Superior temporal gyrus (tissue), 1 donor: ENCODE measurements at regions not wholly inside any gene's neighbourhood (a gene's known extent, or its start where the extent isn't known, plus 50 kb on each side); places are given as distances from the start of the nearest gene placed in this dataset.
A peak's percentile ranks its signal among the peaks of the same experiment; 100 is the strongest.

Source experiments
- DNase-seq: peaks from one replicate; pipeline ENCODE4 v3.0.0-alpha.2; 2016; ENCODE audit errors: extremely low spot score

DNA sequence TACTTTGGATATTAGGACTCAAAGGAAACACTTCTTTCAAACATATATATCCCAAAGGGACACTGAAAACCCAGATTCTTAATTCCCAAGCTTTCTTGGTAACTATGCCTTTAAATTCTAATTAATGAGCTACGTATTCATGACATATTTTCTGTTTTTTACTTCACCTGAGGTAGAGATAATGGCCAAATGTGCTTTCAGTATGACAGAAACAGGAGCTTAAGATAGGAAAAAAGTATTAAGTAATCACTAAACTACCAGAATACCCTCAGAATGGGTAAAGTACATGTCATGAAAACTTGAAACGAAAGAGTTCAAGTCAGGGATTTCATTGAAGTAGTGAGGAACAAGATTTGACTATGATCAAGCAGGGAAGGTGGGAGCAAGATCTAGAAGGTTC is 478.5 kb downstream of the AGTPBP1 start:
- DNase-seq = no peak

- DNase-seq = no peak
These were observed 479.4 kb downstream of the AGTPBP1 start for GRCh38 chr9:85262333-85262732.

DNA sequence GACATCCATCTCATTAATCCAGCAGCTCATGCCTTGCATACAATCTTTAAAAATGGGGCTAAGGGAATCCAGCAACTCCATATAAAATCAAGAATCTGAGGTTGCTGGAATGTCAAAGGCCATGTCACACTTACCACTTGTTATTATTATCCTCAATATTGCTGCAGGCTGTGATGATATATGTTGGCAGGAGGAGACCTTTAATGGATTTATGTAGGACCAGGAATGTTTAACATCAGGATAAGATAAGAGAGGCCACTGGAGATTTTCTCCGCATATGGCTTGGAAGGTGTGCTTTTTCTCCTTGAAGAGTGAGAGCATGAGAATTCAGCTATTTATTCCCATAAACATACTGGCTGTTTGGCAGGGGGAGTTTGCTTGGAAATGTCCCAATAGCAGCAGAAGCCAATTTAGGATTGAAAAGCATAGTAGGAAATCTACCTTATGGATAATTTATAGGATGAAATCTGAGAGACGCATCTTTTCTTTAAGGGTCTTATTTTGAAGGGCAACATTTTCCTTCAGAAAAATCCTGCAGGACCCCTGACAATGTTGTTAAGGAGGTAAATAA is 481.4 kb downstream of the AGTPBP1 start:
- DNase-seq = no peak

- DNase-seq = peak; percentile 93
These were observed 482.9 kb downstream of the AGTPBP1 start for GRCh38 chr9:85258823-85259370.

GRCh38 chr9:85258236-85258635 is 483.5 kb downstream of the AGTPBP1 start:
- no peak for DNase-seq

DNA sequence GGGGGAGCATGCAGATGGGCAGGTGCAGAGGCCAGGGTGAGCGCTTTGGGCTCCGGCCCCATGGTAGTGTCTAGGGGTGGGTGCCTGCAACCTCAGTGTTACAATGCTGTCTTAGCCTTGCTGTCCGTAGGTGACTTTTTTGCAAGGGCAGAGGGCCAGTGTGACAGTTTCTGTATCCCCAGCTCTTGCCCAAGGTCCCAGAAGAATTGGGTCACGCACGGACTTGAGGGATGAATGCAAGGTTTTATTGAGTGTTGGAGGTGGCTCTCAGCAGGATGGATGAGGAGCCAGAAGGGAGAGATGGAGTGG is 492.5 kb downstream of the AGTPBP1 start:
- no peak for DNase-seq

DNA sequence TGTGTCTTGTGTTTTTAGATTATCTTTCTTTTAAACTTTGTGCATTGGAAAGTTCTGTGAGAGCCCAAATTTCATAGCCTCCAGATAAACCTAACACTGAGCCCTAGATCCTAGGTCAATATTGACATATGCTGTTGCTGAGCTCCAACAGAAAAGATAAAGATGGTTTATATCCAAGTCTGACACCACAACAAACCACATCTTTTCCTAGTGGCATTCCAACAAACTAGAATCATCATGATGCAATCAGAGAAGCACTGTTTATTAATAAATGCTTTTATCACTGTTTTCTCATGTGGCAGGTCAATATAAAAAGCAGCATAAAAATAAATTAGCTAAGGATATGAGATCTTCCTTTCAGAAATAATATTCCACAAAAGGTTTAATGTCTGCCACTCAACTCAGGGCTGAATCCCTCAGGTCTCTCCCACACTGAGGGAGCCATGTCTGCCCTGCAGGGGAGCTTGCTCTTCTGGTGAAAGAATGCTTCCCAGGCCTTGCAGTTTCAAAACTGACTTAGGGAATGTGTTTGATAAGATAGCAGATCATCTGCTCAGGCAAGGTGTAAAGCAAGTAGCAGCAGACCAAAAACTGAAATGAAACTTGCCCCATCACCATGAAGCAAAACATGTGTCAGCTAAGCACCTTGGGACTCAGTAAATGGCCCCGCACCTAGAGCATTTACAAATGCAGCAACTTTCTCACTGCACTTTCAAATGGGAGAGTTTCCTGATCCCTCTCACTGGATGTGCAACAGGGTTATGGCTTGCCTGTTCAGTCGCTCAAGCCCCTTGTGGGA is 493.0 kb downstream of the AGTPBP1 start:
- DNase-seq = no peak

DNA sequence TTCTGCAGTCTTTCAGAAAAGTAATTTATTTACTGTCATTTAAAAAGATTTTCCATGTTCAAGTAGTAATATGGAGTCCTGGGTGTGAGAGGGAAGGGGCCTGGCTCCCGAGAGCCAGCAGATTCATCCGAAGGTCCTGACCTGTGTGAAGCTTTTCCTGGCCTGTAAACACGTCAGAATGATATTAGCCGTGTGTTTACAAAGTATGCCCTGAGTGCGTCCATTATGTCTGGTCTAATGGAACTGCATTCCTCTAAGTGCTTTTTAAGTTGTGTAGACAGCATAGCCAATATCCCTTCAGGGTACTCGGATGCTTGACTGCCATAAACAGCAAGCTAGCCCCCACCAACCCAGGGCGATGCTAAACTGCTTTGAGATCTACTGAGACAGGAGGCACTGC is 495.2 kb downstream of the AGTPBP1 start:
- DNase-seq = no peak

DNA sequence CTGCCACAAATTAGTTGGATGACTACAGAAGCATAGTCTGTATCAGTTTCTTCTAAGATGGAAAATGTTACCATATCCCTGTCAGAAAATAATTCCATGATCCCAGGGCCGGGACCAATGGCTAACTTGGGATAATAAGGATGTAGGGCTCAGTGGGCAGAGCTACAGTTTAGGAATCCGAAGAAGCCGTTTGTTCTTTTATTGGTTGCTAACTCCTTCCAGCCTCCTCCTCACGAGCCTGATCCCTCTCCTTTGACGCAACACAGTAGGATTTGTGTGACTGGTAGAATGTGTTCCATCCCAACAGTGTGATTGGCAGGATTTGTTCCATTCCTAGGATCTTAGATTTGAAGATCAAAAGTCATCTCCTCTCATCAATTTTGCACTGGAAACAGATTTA is 496.9 kb downstream of the AGTPBP1 start:
- no peak for DNase-seq

- DNase-seq = no peak
These were observed 497.8 kb downstream of the AGTPBP1 start for GRCh38 chr9:85243977-85244376.

GRCh38 chr9:85237478-85237877 is 504.3 kb downstream of the AGTPBP1 start:
- DNase-seq = no peak

GRCh38 chr9:85230081-85230480 is 511.7 kb downstream of the AGTPBP1 start:
- DNase-seq = no peak

DNA sequence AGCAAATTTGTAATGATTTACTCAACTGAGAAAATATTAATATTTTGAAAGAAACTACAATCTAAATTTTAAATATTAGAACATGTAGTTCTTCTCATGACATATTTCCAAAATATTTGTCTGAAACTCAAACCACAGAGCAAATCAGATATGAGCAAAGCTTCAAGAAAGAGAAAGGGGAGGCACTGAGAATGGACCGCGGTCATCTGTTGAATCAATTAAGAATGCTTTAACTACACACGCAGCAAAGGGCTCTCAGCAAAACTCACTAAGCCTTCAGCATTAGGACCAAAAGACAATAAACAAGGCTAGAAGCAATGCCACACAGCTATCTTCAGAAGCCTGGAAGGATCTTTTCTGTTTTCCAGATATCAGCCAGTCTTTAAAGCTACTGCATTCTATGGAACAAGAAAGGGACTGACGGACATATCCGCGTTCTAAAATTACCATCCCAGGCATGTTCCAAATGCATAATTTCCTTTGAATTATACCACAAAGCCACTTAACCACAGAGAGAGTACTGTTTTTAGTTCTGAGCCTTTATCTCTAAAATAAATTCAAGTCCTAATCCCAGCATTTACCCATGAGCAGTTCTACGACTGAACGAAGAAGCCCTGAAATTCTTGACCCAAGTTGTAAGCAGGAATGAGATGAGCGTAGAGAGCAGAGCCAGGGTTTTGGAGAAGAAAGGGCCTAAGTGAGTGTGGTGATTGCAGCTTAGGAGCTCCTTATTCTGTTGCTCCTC is 513.5 kb downstream of the AGTPBP1 start:
- no peak for DNase-seq

DNA sequence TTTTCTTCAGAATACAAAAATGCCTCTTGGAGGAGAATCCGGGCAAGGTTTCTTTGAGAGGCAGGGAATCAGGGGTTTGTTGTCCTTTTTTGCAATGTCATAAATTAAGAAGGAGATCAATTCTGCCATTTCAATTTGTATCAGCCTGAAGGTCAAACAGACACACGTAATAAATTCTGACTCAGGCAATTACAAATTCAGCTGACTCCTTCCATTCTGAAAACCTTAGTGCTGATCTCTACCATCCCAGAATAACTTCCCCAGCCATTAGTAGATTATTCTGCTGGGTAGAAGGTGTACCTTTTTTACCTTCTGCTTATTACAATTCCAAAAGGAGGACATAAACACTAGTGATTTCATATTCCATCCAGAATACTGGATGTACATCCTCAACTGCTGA is 516.6 kb downstream of the AGTPBP1 start:
- DNase-seq = no peak

GRCh38 chr9:85224729-85225128 is 517.0 kb downstream of the AGTPBP1 start:
- no peak for DNase-seq

DNA sequence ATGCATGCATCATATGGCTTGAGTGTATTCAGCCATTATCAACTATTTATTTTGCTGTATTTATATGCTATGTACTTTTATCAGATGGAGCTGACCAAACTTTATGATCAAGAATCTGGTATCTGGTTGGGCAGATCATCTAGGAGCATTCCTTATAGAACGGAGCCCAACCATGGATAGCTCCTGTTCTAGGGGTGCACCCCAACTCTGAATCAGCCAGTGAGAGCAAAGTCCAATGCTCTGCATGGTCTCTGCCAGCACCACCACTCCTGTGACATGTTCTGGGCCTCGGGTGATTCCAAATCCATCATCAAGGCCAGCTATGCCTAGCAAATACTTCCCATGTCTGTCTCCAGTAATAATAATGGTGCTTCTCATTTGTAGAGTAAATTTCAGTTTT is 517.5 kb downstream of the AGTPBP1 start:
- DNase-seq = no peak

GRCh38 chr9:85223506-85224125 is 518.1 kb downstream of the AGTPBP1 start:
- no peak for DNase-seq

DNA sequence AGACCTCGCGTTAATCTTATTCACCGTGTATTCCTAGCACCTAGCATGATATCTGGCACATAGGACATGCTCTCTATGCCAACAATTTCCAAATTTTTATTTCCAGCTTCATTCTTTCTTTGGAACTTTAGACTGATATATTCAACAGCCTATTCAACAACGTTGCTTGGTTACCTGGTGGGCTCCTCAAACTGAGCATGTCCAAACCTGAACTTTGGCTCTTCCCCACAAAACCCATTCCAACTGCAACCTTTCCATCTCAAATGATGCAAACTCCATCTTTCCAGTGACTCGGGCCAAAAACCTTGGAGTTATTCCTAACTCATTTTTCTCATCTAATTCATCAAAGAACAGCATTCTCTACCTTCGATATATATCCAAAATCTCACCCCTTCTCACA is 525.2 kb downstream of the AGTPBP1 start:
- no peak for DNase-seq

DNA sequence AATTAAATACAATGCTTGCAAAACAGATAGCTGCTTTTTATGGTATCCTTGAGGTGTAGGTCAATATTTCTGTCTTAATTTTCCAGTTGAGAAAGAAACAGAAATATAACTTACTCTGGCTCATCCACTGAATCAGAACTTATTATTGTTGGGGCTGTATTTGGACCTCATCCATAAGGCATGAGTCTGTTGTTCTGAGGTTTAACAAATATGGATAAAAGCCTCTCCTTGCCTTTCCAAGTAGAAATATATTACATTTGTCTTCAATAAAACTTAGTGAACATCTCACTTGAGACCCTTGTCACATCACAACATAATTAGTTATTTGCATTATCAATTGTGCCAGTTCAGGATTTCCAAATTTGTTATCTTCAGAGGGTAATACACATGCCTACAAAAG is 525.8 kb downstream of the AGTPBP1 start:
- no peak for DNase-seq

- no peak for DNase-seq
These were observed 526.3 kb downstream of the AGTPBP1 start for GRCh38 chr9:85215416-85215815.

DNA sequence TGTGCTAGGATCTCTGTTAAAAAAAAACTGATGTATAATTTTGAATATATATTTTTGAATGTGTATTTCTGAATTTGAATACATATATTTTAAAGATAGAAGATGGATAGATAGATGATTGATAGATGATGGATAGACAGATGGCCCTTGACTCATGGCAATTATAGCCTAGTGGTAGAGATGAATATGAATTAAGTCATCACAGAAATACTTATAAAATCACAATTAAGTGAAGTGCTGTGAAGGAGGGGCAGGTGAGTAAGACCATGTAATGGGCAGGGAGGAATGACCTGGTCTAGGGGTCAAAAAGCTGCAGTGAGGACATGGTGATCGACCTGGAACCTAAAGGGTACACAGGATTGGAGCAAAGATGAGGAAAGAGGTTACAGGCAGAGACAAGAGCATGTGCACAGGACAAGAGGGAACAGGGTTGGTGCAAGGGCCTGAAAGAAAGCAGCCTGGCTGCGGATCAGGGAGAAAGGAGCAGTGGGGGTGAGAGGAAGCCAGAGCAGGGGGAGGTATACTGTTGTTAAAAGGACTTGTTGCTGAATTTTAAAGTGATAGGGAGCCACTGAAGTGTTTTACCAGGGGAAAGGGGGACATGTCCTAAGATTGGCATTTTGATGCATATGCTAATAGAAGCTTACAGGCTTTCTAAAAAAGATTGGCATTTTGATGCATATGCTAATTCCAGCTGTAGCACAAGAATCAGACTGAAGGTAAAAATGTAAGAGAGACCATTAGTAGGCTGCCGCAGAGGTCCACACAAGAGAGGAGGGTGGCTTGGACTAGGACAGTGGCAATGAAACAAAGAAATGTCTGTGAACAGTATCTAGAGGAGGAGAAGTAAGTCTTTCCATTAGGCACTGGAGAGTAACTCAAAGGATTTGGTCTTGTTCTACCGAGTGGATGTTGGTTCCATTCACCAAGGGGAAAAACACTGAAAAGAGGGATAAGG is 527.8 kb downstream of the AGTPBP1 start:
- DNase-seq = no peak
